IMR-90 (cell line): ENCODE measurements at regions not wholly inside any gene's neighbourhood (a gene's known extent, or its start where the extent isn't known, plus 50 kb on each side); places are given as distances from the start of the nearest gene placed in this dataset.

Source experiments
- ATAC-seq: fragments of 200-7000 bp; cut with Tn5 transposase; 2 replicates; pipeline ENCODE4 v1.9.1; 2020; ENCODE audit warnings: low read depth, mild to moderate bottlenecking, moderate library complexity
- BruUV-seq: library from RNA; stranded (reverse); fragments of 400-500 nt; replicated peaks from 2 replicates; lab custom pipeline; 2021; lab: Mats Ljungman, UMichigan
- CTCF ChIA-PET: fragments of 300-600 bp; formaldehyde crosslinking; extraction: SDS; loops from one replicate; lab custom pipeline; 2021; ENCODE audit warnings: antibody characterized with exemption; lab: Yijun Ruan, JAX
- POLR2A ChIA-PET: fragments of 300-600 bp; sonication (Branson Sonifier 250); formaldehyde crosslinking; loops from one replicate; lab custom pipeline; 2022; ENCODE audit warnings: antibody characterized with exemption; ENCODE audit not compliant: unreplicated experiment; lab: Charles Lee
- DNase-seq: peaks from one replicate; pipeline ENCODE4 v3.0.0; 2013
- H2AFZ ChIP-seq: replicated peaks from 2 replicates; pipeline ENCODE3; 2013; ENCODE audit warnings: low read length, mild to moderate bottlenecking; ENCODE audit not compliant: poor library complexity
- H2AK5ac ChIP-seq: 2 replicates; pipeline ENCODE4 v1.6.1; 2013; ENCODE audit warnings: low read depth, low read length, inconsistent platforms
- H2AK9ac ChIP-seq: replicated peaks from 2 replicates; pipeline ENCODE3; 2013; ENCODE audit warnings: mild to moderate bottlenecking, low read depth, low read length, moderate library complexity; ENCODE audit not compliant: poor library complexity
- H2BK120ac ChIP-seq: 2 replicates; pipeline ENCODE4 v1.6.1; 2013; ENCODE audit warnings: low read depth, low read length, inconsistent platforms
- H2BK15ac ChIP-seq: 3 replicates; pipeline ENCODE4 v1.6.1; 2013; ENCODE audit warnings: low read depth, low read length, inconsistent platforms
- H2BK20ac ChIP-seq: 2 replicates; pipeline ENCODE4 v1.6.1; 2013; ENCODE audit warnings: low read depth, mild to moderate bottlenecking, inconsistent platforms, low read length, moderate library complexity
- H2BK5ac ChIP-seq: 2 replicates; pipeline ENCODE4 v1.6.1; 2013; ENCODE audit warnings: mild to moderate bottlenecking, low read depth, low read length, inconsistent platforms; ENCODE audit not compliant: poor library complexity, severe bottlenecking
- H3K14ac ChIP-seq: replicated peaks from 2 replicates; pipeline ENCODE4 v1.6.1; 2013; ENCODE audit warnings: low read depth, low read length, inconsistent platforms
- H3K18ac ChIP-seq: 2 replicates; pipeline ENCODE4 v1.6.1; 2013; ENCODE audit warnings: low read depth, low read length, control low read depth
- H3K23ac ChIP-seq: 2 replicates; pipeline ENCODE4 v1.6.1; 2013; ENCODE audit warnings: low read depth, low read length, inconsistent platforms
- H3K27ac ChIP-seq: 2 replicates; pipeline ENCODE4 v1.5.1; 2013; ENCODE audit warnings: mild to moderate bottlenecking, control low read depth, low read length; ENCODE audit not compliant: insufficient read depth
- H3K27me3 ChIP-seq: 2 replicates; pipeline ENCODE4 v1.6.1; 2013; ENCODE audit warnings: low read length; ENCODE audit not compliant: control insufficient read depth, insufficient read depth
- H3K36me3 ChIP-seq: 2 replicates; pipeline ENCODE4 v1.6.1; 2013; ENCODE audit warnings: low read length, mixed read lengths; ENCODE audit not compliant: control insufficient read depth, insufficient read depth
- H3K4ac ChIP-seq: 2 replicates; pipeline ENCODE4 v1.6.1; 2013; ENCODE audit warnings: low read depth, low read length, inconsistent platforms
- H3K4me1 ChIP-seq: 2 replicates; pipeline ENCODE4 v1.6.1; 2013; ENCODE audit warnings: low read length, mixed read lengths; ENCODE audit not compliant: control insufficient read depth, insufficient read depth
- H3K4me2 ChIP-seq: 2 replicates; pipeline ENCODE4 v1.6.1; 2013; ENCODE audit warnings: low read depth, mild to moderate bottlenecking, control low read depth, low read length, moderate library complexity
- H3K4me3 ChIP-seq: 2 replicates; pipeline ENCODE4 v1.5.1; 2013; ENCODE audit warnings: low read depth, mild to moderate bottlenecking, control low read depth, low read length, moderate library complexity; ENCODE audit not compliant: insufficient read depth
- H3K56ac ChIP-seq: 2 replicates; pipeline ENCODE4 v1.6.1; 2013; ENCODE audit warnings: low read length, inconsistent platforms; ENCODE audit not compliant: insufficient read depth; ENCODE audit errors: extremely low read depth
- H3K79me1 ChIP-seq, 2 experiments: 2 replicates each; pipeline ENCODE4 v1.6.1; 2013; ENCODE audit warnings: low read length in 2 of 2, inconsistent platforms in 1 of 2, low read depth in 1 of 2
- H3K9ac ChIP-seq: 2 replicates; pipeline ENCODE4 v1.6.1; 2013; ENCODE audit warnings: low read depth, low read length, control low read depth
- H3K9me1 ChIP-seq: 2 replicates; pipeline ENCODE4 v1.6.1; 2013; ENCODE audit warnings: low read length, inconsistent platforms; ENCODE audit not compliant: insufficient read depth
- H3K9me3 ChIP-seq: 2 replicates; pipeline ENCODE4 v1.6.1; 2013; ENCODE audit warnings: low read length; ENCODE audit not compliant: control insufficient read depth, insufficient read depth
- H4K20me1 ChIP-seq: 2 replicates; pipeline ENCODE4 v1.6.1; 2013; ENCODE audit warnings: low read length, inconsistent platforms; ENCODE audit not compliant: insufficient read depth
- H4K5ac ChIP-seq: 2 replicates; pipeline ENCODE4 v1.6.1; 2013; ENCODE audit warnings: mild to moderate bottlenecking, low read depth, low read length, control low read depth
- H4K8ac ChIP-seq, 2 experiments: 2 replicates each; pipeline ENCODE4 v1.6.1; 2013; ENCODE audit warnings: low read depth in 2 of 2, low read length in 2 of 2, control low read depth in 1 of 2, inconsistent platforms in 1 of 2
- H4K91ac ChIP-seq: 2 replicates; pipeline ENCODE4 v1.6.1; 2013; ENCODE audit warnings: low read depth, low read length, inconsistent platforms; ENCODE audit not compliant: insufficient read depth
- CEBPB ChIP-seq: IDR thresholded peaks from 2 replicates; pipeline ENCODE4 v1.6.1; 2012; ENCODE audit warnings: low read depth, low read length, improper control_type of control experiment
- CHD1 ChIP-seq: IDR thresholded peaks from 2 replicates; pipeline ENCODE4 v1.6.1; 2012; ENCODE audit warnings: low read depth, low read length, improper control_type of control experiment
- FOS ChIP-seq: fragments of 150-350 bp; IDR thresholded peaks from 2 replicates; pipeline ENCODE4 v1.6.1; 2016; ENCODE audit warnings: low read depth, low read length
- MAZ ChIP-seq: IDR thresholded peaks from 2 replicates; pipeline ENCODE4 v1.6.1; 2012; ENCODE audit warnings: low read depth, mild to moderate bottlenecking, low read length, improper control_type of control experiment, moderate library complexity, borderline replicate concordance
- RAD21 ChIP-seq: IDR thresholded peaks from 2 replicates; pipeline ENCODE4 v1.6.1; 2012; ENCODE audit warnings: low read length, improper control_type of control experiment
- RCOR1 ChIP-seq: IDR thresholded peaks from 2 replicates; pipeline ENCODE4 v1.6.1; 2012; ENCODE audit warnings: mild to moderate bottlenecking, low read length, improper control_type of control experiment; ENCODE audit not compliant: insufficient replicate concordance
- RFX5 ChIP-seq: IDR thresholded peaks from 2 replicates; pipeline ENCODE4 v1.8.0; 2012; ENCODE audit warnings: low read depth, mild to moderate bottlenecking, low read length, moderate library complexity
- SMC3 ChIP-seq: fragments of 150-350 bp; IDR thresholded peaks from 2 replicates; pipeline ENCODE4 v1.6.1; 2016; ENCODE audit warnings: low read depth, mild to moderate bottlenecking, antibody characterized with exemption, low read length, moderate library complexity
- USF2 ChIP-seq: fragments of 150-350 bp; IDR thresholded peaks from 2 replicates; pipeline ENCODE4 v1.6.1; 2017; ENCODE audit warnings: mild to moderate bottlenecking, antibody characterized with exemption, low read length, low read depth
- WGBS, 2 experiments: methylation state at CpG; one replicate each; pipeline versions ENCODE4 v1.1.5 to v1.1.7; 2013; ENCODE audit warnings: missing lambda C conversion rate in 2 of 2; ENCODE audit not compliant: insufficient read length in 1 of 2; ENCODE audit errors: extremely low coverage in 2 of 2; 5-methylcytosine and 5-hydroxymethylcytosine counted together
- dilution Hi-C: fragments of 300-500 bp; cut with HindIII; formaldehyde crosslinking; loops from one replicate; pipeline ENCODE4 v1.14.3; 2018; ENCODE audit warnings: low sequenced_read_pairs; ENCODE audit not compliant: unreplicated experiment
- in situ Hi-C: fragments of 300-500 bp; cut with MboI; formaldehyde crosslinking; loops from 3 replicates; pipeline ENCODE4 v1.14.3; 2019; ENCODE audit warnings: low sequenced_read_pairs, inconsistent platforms, mixed read lengths
- intact Hi-C: fragments of 100-400 bp; cut with micrococcal nuclease; formaldehyde crosslinking; loops from 2 replicates; pipeline ENCODE4 v1.10.0; 2022
- TF ChIP-seq, protein P1 (sequence below): fragments of 150-350 bp; IDR thresholded peaks from 2 replicates; pipeline ENCODE4 v1.6.1; 2016; ENCODE audit warnings: low read depth, mild to moderate bottlenecking, low read length, moderate library complexity, borderline replicate concordance

DNA sequence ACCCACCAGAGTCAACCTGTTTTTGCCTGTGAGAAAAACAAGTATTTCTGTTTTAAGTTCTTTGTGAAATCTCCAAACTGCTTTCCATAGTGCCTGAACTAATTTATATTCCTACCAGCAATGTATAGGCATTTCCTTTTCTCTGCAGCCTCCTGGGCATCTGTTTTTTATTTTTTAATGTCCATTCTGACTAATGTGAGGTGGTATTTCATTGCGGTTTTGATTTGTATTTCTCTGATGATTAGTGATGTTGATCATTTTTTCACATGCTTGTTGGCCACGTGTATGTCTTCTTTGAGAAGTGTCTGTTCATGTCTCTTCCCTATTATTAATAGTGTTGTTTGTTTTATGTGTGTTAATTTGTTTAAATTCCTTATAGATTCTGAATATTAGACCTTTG lies 820.5 kb downstream of the MCTP2 start:
- TF ChIP-seq SMC3 (no peak), CEBPB (no peak), MAZ (no peak), USF2 (no peak), FOS (no peak), RFX5 (no peak), RCOR1 (no peak), RAD21 (no peak), CHD1 (no peak)
- TF ChIP-seq, protein P1, sequence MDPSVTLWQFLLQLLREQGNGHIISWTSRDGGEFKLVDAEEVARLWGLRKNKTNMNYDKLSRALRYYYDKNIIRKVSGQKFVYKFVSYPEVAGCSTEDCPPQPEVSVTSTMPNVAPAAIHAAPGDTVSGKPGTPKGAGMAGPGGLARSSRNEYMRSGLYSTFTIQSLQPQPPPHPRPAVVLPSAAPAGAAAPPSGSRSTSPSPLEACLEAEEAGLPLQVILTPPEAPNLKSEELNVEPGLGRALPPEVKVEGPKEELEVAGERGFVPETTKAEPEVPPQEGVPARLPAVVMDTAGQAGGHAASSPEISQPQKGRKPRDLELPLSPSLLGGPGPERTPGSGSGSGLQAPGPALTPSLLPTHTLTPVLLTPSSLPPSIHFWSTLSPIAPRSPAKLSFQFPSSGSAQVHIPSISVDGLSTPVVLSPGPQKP = no peak
- POLR2A ChIA-PET = no interaction called here
- H3K4me2 ChIP-seq = no peak overlapping the region
- H2AK5ac ChIP-seq = no peak overlapping the region
- H3K27ac ChIP-seq = no peak overlapping the region
- in situ Hi-C loops (no loop called here), dilution Hi-C loops (no loop called here), intact Hi-C loops (no loop called here)
- DNase-seq (no peak), ATAC-seq (no peak)
- H2BK120ac ChIP-seq = no peak overlapping the region
- H3K27me3 ChIP-seq = no peaks in the 10 kb centered on the region
- no peak overlapping the region for H2AFZ ChIP-seq
- no peak overlapping the region for H2BK15ac ChIP-seq
- no peak overlapping the region for H4K8ac ChIP-seq
- no peak overlapping the region for H2BK20ac ChIP-seq
- no peaks in the 10 kb centered on the region for H4K20me1 ChIP-seq
- no peak overlapping the region for H3K4me3 ChIP-seq
- H3K56ac ChIP-seq = no peak overlapping the region
- no peak overlapping the region for H3K14ac ChIP-seq
- no peak overlapping the region for H2AK9ac ChIP-seq
- CTCF ChIA-PET = no interaction called here
- no peak overlapping the region for H2BK5ac ChIP-seq
- no peaks in the 10 kb centered on the region for H3K79me1 ChIP-seq
- H4K5ac ChIP-seq = no peak overlapping the region
- WGBS, 2 experiments = no CpG with 5 or more reads among the region's 2 CpGs
- no peak overlapping the region for H3K18ac ChIP-seq
- H3K9ac ChIP-seq = no peak overlapping the region
- H3K4me1 ChIP-seq = no peaks in the 10 kb centered on the region
- H3K9me1 ChIP-seq = no peaks in the 10 kb centered on the region
- no peak overlapping the region for H3K4ac ChIP-seq
- H4K91ac ChIP-seq = no peak overlapping the region
- 0 out of 2 replicates have a peak, but pooled peaks cover 2% of the 10 kb centered on the region for H3K9me3 ChIP-seq
- H3K23ac ChIP-seq = no peak overlapping the region
- no peaks in the 10 kb centered on the region for H3K36me3 ChIP-seq
- no TSS peak for BruUV-seq
